ENCODE measurements at regions not wholly inside any gene's neighbourhood (a gene's known extent, or its start where the extent isn't known, plus 50 kb on each side); places are given as distances from the start of the nearest gene placed in this dataset.
"Not testable (repeated sequence)": the region's sequence is repeated elsewhere in the genome, so short reads cannot be mapped to it uniquely, and the experiment has no call there.

- no peak for FAIRE-seq
Observed at GRCh38 chr18:73674125-73674865, 473.3 kb downstream of the FBXO15 start.

DNA sequence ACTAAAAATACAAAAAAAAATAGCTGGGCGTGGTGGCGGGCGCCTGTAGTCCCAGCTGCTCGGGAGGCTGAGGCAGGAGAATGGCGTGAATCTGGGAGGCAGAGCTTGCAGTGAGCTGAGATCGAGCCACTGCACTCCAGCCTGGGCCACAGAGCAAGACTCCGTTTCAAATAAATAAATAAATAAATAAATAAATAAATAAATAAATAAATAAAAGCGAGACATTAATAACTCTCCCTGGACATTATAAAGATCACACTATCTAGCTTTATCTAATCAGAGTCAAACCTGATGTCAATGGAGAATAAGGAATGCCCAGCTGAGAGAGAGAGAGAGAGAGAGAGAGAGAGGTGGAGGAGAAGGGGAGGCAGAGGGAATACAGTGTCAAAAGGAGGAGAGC, 476.2 kb downstream of the FBXO15 start:
- FAIRE-seq = not testable (repeated sequence)

- FAIRE-seq = no peak
Observed at GRCh38 chr18:73670524-73670923, 477.1 kb downstream of the FBXO15 start.

- no peak for FAIRE-seq
Observed at GRCh38 chr18:73670039-73670438, 477.6 kb downstream of the FBXO15 start.

DNA sequence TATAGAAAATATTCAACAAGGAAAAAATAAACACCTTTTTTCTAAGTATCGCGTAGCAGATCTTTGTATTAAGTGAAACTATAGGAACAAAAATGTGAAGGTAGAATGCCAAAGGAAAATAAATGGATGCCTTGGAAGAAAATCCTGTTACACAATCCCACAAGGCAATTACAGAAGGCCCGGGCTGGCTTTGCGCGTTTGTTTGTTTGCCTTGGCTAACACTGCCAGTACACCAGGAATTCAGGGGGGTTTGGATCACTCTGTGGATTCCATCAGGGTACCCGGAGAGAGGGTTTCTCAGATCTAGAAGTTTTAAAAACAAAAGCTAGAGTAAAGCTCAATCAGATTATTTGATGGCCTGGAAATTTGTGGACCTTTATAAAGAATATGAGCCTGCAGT, 478.3 kb downstream of the FBXO15 start:
- no peak for FAIRE-seq

DNA sequence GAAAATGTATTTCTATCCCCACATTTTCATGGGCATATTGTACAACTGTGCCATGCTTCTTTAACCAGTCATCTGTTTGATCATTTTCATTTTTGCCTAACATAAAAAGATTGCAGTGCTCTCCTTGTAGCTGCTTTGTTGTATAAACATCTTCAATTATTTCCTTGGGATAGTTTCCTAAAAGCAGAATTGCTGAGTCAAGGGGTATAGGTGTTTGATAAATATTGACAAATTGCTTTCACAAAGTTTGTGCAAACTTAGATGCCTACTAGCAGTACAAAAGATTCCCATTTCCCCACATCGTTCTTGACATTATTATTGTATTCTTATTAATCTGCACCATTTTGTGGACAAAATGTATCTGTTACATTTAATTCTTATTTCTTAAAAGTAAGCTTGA, 479.6 kb downstream of the FBXO15 start:
- FAIRE-seq = no peak

- no peak for FAIRE-seq
Observed at GRCh38 chr18:73666772-73667171, 480.9 kb downstream of the FBXO15 start.

GRCh38 chr18:73664896-73665295, 482.7 kb downstream of the FBXO15 start:
- no peak for FAIRE-seq

GRCh38 chr18:73663581-73663980, 484.1 kb downstream of the FBXO15 start:
- no peak for FAIRE-seq

DNA sequence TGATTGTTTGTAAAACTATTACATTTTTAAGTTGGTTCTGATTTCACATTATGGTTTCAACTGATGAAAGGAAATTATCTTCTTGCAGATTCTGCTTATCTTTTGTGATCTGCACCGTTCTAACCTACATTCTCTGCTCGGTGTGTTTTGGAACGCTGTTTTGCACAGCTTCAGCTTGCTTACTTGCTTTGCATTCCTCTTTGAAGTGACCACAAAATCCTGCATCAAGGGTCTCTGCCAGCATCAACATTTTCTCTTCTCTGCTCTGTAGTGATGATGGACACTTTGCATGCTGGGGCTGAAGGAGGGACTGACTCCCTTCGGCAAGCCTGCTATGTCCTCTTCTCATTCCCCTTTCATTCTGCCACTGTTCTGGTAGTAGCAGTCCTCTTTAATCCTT, 485.2 kb downstream of the FBXO15 start:
- no peak for FAIRE-seq

GRCh38 chr18:73660931-73661856, 486.4 kb downstream of the FBXO15 start:
- FAIRE-seq = no peak

DNA sequence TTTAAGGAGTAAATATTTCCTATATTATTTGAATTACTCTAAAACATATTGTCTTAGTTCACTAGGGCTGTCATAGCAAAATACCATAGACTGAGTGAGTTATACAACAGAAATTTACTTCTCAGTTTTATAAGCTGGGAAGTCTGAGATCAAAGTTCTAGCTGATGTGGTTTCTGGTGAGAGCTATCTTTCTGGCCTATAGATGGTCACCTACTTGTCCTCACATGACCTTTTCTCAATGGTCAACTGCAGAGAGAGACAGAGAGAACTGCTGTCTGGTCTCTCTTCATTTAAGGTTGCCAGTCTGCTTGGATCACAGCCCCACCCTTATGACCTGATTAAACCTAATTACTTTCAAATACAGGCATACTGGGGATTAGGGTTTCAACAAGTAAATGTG, 490.9 kb downstream of the FBXO15 start:
- FAIRE-seq = no peak

DNA sequence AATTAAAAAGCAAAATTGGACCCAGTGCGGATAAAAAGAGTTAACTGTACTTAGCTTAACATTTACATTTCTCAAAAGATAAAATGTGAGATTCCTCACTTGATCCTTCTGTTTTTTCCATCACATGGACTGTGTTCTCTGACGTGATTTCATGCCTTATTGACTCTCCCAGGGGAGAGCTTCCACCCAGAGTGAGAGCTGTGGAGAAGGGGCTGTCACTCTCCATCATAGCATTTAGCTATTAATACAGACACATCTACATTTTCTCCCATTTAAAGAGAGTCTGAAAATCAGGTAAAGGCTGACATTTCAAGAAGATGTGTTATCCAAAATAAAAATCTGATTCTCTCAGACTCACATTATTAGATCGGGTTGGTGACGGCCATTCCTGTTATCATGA, 493.8 kb downstream of the FBXO15 start:
- no peak for FAIRE-seq

- no peak for FAIRE-seq
Observed at GRCh38 chr18:73653251-73653650, 494.4 kb downstream of the FBXO15 start.

DNA sequence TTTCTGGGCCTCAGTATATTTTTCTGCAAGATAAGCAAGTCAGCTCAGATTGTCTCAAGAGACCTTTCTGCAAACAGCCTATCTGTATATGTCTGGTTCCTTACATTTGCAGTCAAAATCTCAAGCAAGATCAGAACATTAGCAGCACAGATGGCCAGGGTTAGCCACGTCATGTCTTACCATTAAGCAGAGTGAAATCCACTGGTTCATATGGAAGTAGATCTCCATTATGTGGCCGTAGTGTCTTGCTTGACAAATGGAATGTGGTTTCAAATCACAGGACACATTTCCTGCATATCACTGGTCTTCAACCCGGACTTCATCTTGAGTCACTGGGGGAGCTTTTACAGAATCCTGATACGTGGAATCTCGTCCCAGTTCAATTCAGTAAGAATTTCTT, 500.2 kb downstream of the FBXO15 start:
- FAIRE-seq = no peak

- no peak for FAIRE-seq
Observed at GRCh38 chr18:73646772-73647171, 500.9 kb downstream of the FBXO15 start.

- FAIRE-seq = no peak
Observed at GRCh38 chr18:73646196-73646595, 501.4 kb downstream of the FBXO15 start.

DNA sequence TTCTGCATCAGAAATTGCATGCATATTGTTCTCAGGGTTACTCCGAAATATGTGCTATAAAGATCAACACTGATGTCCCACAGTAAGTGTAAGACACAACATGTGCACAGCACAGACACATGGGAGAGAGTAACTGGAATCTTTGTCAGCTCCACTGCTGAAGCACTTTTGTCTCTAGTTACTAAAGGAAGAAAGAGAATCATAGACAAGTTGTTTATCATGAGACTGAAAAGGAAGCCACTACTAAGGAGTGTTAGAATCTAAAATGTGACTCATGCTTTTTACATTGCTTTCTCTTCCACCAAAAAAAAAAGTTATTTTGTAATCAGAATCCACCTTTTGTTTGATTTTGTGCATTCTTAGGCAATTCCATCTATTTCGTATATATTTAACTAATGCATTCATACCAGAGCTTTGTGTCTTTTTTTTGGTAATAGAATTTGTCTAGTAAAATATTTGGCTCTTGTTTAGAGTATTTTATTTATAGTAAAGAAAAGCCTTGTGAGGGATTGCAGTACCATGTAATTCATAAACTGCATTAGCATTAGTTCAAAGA, 502.4 kb downstream of the FBXO15 start:
- FAIRE-seq = no peak

- FAIRE-seq = no peak
Observed at GRCh38 chr18:73639788-73640187, 507.8 kb downstream of the FBXO15 start.

- no peak for FAIRE-seq
Observed at GRCh38 chr18:73638709-73639108, 508.9 kb downstream of the FBXO15 start.

GRCh38 chr18:73636355-73636754, 511.3 kb downstream of the FBXO15 start:
- no peak for FAIRE-seq

- no peak for FAIRE-seq
Observed at GRCh38 chr18:73626859-73627258, 520.8 kb downstream of the FBXO15 start.

- no peak for FAIRE-seq
Observed at GRCh38 chr18:73626221-73626620, 521.4 kb downstream of the FBXO15 start.

DNA sequence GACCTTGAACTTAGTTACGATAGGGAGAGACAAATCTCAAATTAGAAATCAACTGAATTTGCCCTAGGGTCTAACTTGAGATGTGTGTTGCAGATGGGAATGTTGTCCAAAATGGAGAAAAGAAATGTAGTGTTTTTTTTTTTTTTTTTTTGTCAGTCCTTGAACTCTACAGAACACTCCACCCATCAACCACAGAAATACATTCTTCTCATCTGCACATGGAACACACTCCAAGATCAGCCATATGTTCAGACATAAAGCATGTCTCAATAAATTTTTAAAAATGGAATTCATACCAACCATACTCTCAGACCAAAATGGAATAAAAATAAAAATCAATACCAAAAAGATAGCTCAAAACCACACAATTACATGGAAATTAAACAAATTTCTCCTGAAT, 526.5 kb downstream of the FBXO15 start:
- FAIRE-seq = no peak
